Tibial nerve (tissue), 4 donors: ENCODE measurements at regions not wholly inside any gene's neighbourhood (a gene's known extent, or its start where the extent isn't known, plus 50 kb on each side); places are given as distances from the start of the nearest gene placed in this dataset.

Source experiments
- EP300 ChIP-seq, 2 donors: sonication (generic); formaldehyde crosslinking; IDR thresholded peaks; one replicate each; pipeline ENCODE4 v1.6.1; 2017; ENCODE audit warnings: antibody characterized with exemption in 2 of 2, mild to moderate bottlenecking in 1 of 2
- POLR2A ChIP-seq, 2 donors: fragments of 450-650 bp; IDR thresholded peaks; one replicate each; pipeline ENCODE4 v1.6.1; 2017; ENCODE audit warnings: antibody characterized with exemption in 2 of 2, mild to moderate bottlenecking in 2 of 2, moderate library complexity in 2 of 2
- TF ChIP-seq, protein P1 (sequence below), 5 experiments: fragments of 200-600 bp in 3 of 5; fragments of 450-650 bp in 2 of 5; sonication (generic) in 3 of 5; IDR thresholded peaks; one replicate each; pipeline ENCODE4 v1.5.1; 2016 to 2019; ENCODE audit warnings: antibody characterized with exemption in 5 of 5, mild to moderate bottlenecking in 3 of 5, moderate library complexity in 2 of 5

DNA sequence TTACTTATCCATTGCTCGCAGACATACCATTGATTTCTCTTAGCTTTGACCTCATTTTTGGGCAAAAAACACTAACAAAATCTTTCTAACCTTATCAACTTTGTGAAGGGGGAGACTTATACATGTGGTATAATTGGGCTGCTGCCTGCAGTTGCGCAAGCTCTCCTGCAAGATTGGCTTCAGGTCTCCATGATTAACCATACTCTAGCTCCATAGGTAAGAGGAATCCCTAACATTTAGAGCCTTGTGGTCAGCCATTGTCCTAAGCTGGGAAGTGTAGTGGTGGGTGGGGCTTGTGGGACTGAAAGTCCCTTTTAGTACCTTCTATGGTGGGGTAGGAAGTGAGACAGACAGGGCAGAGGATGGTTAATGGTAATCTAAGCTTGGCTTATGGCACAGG is 179.6 kb upstream of the THRB start:
- TF ChIP-seq, protein P1, sequence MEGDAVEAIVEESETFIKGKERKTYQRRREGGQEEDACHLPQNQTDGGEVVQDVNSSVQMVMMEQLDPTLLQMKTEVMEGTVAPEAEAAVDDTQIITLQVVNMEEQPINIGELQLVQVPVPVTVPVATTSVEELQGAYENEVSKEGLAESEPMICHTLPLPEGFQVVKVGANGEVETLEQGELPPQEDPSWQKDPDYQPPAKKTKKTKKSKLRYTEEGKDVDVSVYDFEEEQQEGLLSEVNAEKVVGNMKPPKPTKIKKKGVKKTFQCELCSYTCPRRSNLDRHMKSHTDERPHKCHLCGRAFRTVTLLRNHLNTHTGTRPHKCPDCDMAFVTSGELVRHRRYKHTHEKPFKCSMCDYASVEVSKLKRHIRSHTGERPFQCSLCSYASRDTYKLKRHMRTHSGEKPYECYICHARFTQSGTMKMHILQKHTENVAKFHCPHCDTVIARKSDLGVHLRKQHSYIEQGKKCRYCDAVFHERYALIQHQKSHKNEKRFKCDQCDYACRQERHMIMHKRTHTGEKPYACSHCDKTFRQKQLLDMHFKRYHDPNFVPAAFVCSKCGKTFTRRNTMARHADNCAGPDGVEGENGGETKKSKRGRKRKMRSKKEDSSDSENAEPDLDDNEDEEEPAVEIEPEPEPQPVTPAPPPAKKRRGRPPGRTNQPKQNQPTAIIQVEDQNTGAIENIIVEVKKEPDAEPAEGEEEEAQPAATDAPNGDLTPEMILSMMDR (IDR thresholded peaks at IDR 0.05) = no peak
- TF ChIP-seq POLR2A (IDR thresholded peaks at IDR 0.05) (no peak), EP300 (IDR thresholded peaks at IDR 0.05) (no peak)
